SIG-M5 treated with dmso at 0.1 percent for 504 hours (cell line): ENCODE measurements at regions not wholly inside any gene's neighbourhood (a gene's known extent, or its start where the extent isn't known, plus 50 kb on each side); places are given as distances from the start of the nearest gene placed in this dataset.

Experiments used
- DNase-seq: peaks from one replicate; lab custom pipeline; 2025; ENCODE audit not compliant: unreplicated experiment; lab: John Stamatoyannopoulos, UW

- DNase-seq = no peak
Observed at GRCh38 chr17:13405807-13406206, 195.9 kb downstream of the HS3ST3A1 start.

GRCh38 chr17:13405080-13405479 lies 196.6 kb downstream of the HS3ST3A1 start:
- no peak for DNase-seq

- DNase-seq = no peak
Observed at GRCh38 chr17:13403982-13404946, 197.5 kb downstream of the HS3ST3A1 start.

GRCh38 chr17:13400491-13400890 lies 201.2 kb downstream of the HS3ST3A1 start:
- DNase-seq = no peak

- DNase-seq = no peak
Observed at GRCh38 chr17:13398853-13399252, 202.9 kb downstream of the HS3ST3A1 start.

GRCh38 chr17:13398091-13398490 lies 203.6 kb downstream of the HS3ST3A1 start:
- no peak for DNase-seq

GRCh38 chr17:13395862-13396261 lies 205.9 kb downstream of the HS3ST3A1 start:
- no peak for DNase-seq

GRCh38 chr17:13395346-13395745 lies 206.4 kb downstream of the HS3ST3A1 start:
- no peak for DNase-seq

- no peak for DNase-seq
Observed at GRCh38 chr17:13393841-13394710, 207.7 kb downstream of the HS3ST3A1 start.

- DNase-seq = no peak
Observed at GRCh38 chr17:13387952-13388351, 213.8 kb downstream of the HS3ST3A1 start.

GRCh38 chr17:13387236-13387635 lies 214.5 kb downstream of the HS3ST3A1 start:
- DNase-seq = no peak

GRCh38 chr17:13385481-13385911 lies 216.2 kb downstream of the HS3ST3A1 start:
- no peak for DNase-seq

GRCh38 chr17:13384626-13385025 lies 217.1 kb downstream of the HS3ST3A1 start:
- DNase-seq = no peak

GRCh38 chr17:13378361-13378760 lies 223.4 kb downstream of the HS3ST3A1 start:
- DNase-seq = no peak

GRCh38 chr17:13374203-13375143 lies 227.3 kb downstream of the HS3ST3A1 start:
- no peak for DNase-seq

GRCh38 chr17:13372432-13372831 lies 229.3 kb downstream of the HS3ST3A1 start:
- no peak for DNase-seq

GRCh38 chr17:13367154-13367553 lies 234.6 kb downstream of the HS3ST3A1 start:
- DNase-seq = no peak

GRCh38 chr17:13365331-13365730 lies 236.4 kb downstream of the HS3ST3A1 start:
- no peak for DNase-seq

- DNase-seq = no peak
Observed at GRCh38 chr17:13363771-13364170, 238.0 kb downstream of the HS3ST3A1 start.

GRCh38 chr17:13362341-13363122 lies 239.2 kb downstream of the HS3ST3A1 start:
- no peak for DNase-seq
